ENCODE measurements at regions not wholly inside any gene's neighbourhood (a gene's known extent, or its start where the extent isn't known, plus 50 kb on each side); places are given as distances from the start of the nearest gene placed in this dataset.

- H2AFZ ChIP-seq (replicated peaks), result peak overlapping the region; percentile 93
- Mint-ChIP-seq H3K27ac (no peak overlapping the region), H3K4me3 (no peak overlapping the region), H3K9me3 (no peaks in the 10 kb centered on the region), H3K27me3 (ENCODE audit: insufficient read depth, low read depth) (peaks cover 6% of the 10 kb centered on the region), H3K4me1 (peaks cover 31% of the 10 kb centered on the region), H3K36me3 (no peaks in the 10 kb centered on the region)
- no peaks in the 10 kb centered on the region for H3K36me3 ChIP-seq
- H3K9ac ChIP-seq, result no peak overlapping the region
- peaks cover 8% of the 10 kb centered on the region for H4K20me1 ChIP-seq (ENCODE audit: low read depth)
- peak overlapping the region; percentile 93 for H3K4me2 ChIP-seq
- H3K27me3 ChIP-seq, result peaks cover 27% of the 10 kb centered on the region
- no peak for TF ChIP-seq CTCF (IDR thresholded peaks at IDR 0.05)
- TF ChIP-seq EZH2 (IDR thresholded peaks at IDR 0.05), result peak; percentile 9
- TF ChIP-seq EZH2phosphoT487 (IDR thresholded peaks at IDR 0.05), result no peak
- peaks cover 22% of the 10 kb centered on the region for H3K4me1 ChIP-seq
- DNase-seq (ENCODE audit: low spot score), result no peak
- H3K27ac ChIP-seq, result no peak overlapping the region
- H3F3A ChIP-seq (ENCODE audit: low read depth), result peaks cover 16% of the 10 kb centered on the region
- H3K4me3 ChIP-seq, result peak overlapping the region; percentile 50
- no peaks in the 10 kb centered on the region for H3K79me2 ChIP-seq (ENCODE audit: low read depth)
- no peaks in the 10 kb centered on the region for H3K9me3 ChIP-seq (ENCODE audit: low read depth)
These were observed 97.8 kb upstream of the CPLX2 start for GRCh38 chr5:175773534-175774070.

- H4K20me1 ChIP-seq (ENCODE audit: low read depth), result peaks cover 8% of the 10 kb centered on the region
- TF ChIP-seq EZH2 (IDR thresholded peaks at IDR 0.05) (no peak), CTCF (IDR thresholded peaks at IDR 0.05) (no peak), EZH2phosphoT487 (IDR thresholded peaks at IDR 0.05) (no peak)
- H3K9me3 Mint-ChIP-seq, result no peaks in the 10 kb centered on the region
- no peaks in the 10 kb centered on the region for H3K9me3 ChIP-seq (ENCODE audit: low read depth)
- no peak overlapping the region for H3K4me3 ChIP-seq
- no peak overlapping the region for H3K4me3 Mint-ChIP-seq
- no peak overlapping the region for H3K27ac Mint-ChIP-seq
- H3K27me3 Mint-ChIP-seq (ENCODE audit: insufficient read depth, low read depth), result peaks cover 8% of the 10 kb centered on the region
- H3K36me3 ChIP-seq, result no peaks in the 10 kb centered on the region
- peaks cover 27% of the 10 kb centered on the region for H3K27me3 ChIP-seq
- peaks cover 16% of the 10 kb centered on the region for H3F3A ChIP-seq (ENCODE audit: low read depth)
- H3K79me2 ChIP-seq (ENCODE audit: low read depth), result no peaks in the 10 kb centered on the region
- H3K4me2 ChIP-seq, result no peak overlapping the region
- no peaks in the 10 kb centered on the region for H3K36me3 Mint-ChIP-seq
- H2AFZ ChIP-seq (replicated peaks), result no peak overlapping the region
- H3K9ac ChIP-seq, result no peak overlapping the region
- DNase-seq (ENCODE audit: low spot score), result no peak
- peaks cover 22% of the 10 kb centered on the region for H3K4me1 ChIP-seq
- H3K4me1 Mint-ChIP-seq, result peaks cover 31% of the 10 kb centered on the region
- H3K27ac ChIP-seq, result no peak overlapping the region
These were observed 96.0 kb upstream of the CPLX2 start for GRCh38 chr5:175775416-175775815.

GRCh38 chr5:175778951-175779503, 92.4 kb upstream of the CPLX2 start:
- no peak for TF ChIP-seq EZH2phosphoT487 (IDR thresholded peaks at IDR 0.05)
- no peak for TF ChIP-seq CTCF (IDR thresholded peaks at IDR 0.05)
- TF ChIP-seq EZH2 (IDR thresholded peaks at IDR 0.05), result no peak
- Histone ChIP-seq H3K4me2 (no peak overlapping the region), H4K20me1 (ENCODE audit: low read depth) (no peaks in the 10 kb centered on the region), H3K9me3 (ENCODE audit: low read depth) (no peaks in the 10 kb centered on the region), H3K36me3 (no peaks in the 10 kb centered on the region), H3K4me1 (peaks cover 6% of the 10 kb centered on the region), H3F3A (ENCODE audit: low read depth) (no peaks in the 10 kb centered on the region), H3K9ac (no peak overlapping the region), H2AFZ (replicated peaks) (no peak overlapping the region), H3K4me3 (no peak overlapping the region), H3K27ac (no peak overlapping the region), H3K79me2 (ENCODE audit: low read depth) (no peaks in the 10 kb centered on the region), H3K27me3 (peaks cover 23% of the 10 kb centered on the region)
- Mint-ChIP-seq H3K9me3 (no peaks in the 10 kb centered on the region), H3K36me3 (no peaks in the 10 kb centered on the region), H3K27ac (no peak overlapping the region), H3K27me3 (ENCODE audit: insufficient read depth, low read depth) (peaks cover 5% of the 10 kb centered on the region), H3K4me3 (no peak overlapping the region), H3K4me1 (peaks cover 4% of the 10 kb centered on the region)
- DNase-seq (ENCODE audit: low spot score), result no peak

All from neural progenitor cell (in vitro differentiated cells).